Stimulated activated CD4-positive, alpha-beta T cell treated with anti-CD3 and anti-CD28 coated beads, Interleukin-15, amount 100 ng/mL, for 24 hours (primary cell): ENCODE measurements at regions not wholly inside any gene's neighbourhood (a gene's known extent, or its start where the extent isn't known, plus 50 kb on each side); places are given as distances from the start of the nearest gene placed in this dataset.

Experiments used
- DNase-seq: peaks from one replicate; pipeline ENCODE4 v3.0.0-alpha.2; 2020

- no peak for DNase-seq
Measured at GRCh38 chr15:25947323-25948314, 84.5 kb upstream of the ATP10A start.

- no peak for DNase-seq
Measured at GRCh38 chr15:25946241-25946805, 83.2 kb upstream of the ATP10A start.

- DNase-seq, result no peak
Measured at GRCh38 chr15:25944386-25944785, 81.3 kb upstream of the ATP10A start.

GRCh38 chr15:25943831-25944230 is 80.7 kb upstream of the ATP10A start:
- no peak for DNase-seq

- no peak for DNase-seq
Measured at GRCh38 chr15:25939122-25939521, 76.0 kb upstream of the ATP10A start.

GRCh38 chr15:25937796-25938195 is 74.7 kb upstream of the ATP10A start:
- no peak for DNase-seq

GRCh38 chr15:25936004-25936403 is 72.9 kb upstream of the ATP10A start:
- DNase-seq, result no peak

- DNase-seq, result peak; percentile 77
Measured at GRCh38 chr15:25933456-25934158, 70.5 kb upstream of the ATP10A start.

- no peak for DNase-seq
Measured at GRCh38 chr15:25932696-25933095, 69.6 kb upstream of the ATP10A start.

- no peak for DNase-seq
Measured at GRCh38 chr15:25931851-25932250, 68.7 kb upstream of the ATP10A start.

- DNase-seq, result no peak
Measured at GRCh38 chr15:25930931-25931330, 67.8 kb upstream of the ATP10A start.
